ENCODE measurements at regions not wholly inside any gene's neighbourhood (a gene's known extent, or its start where the extent isn't known, plus 50 kb on each side); places are given as distances from the start of the nearest gene placed in this dataset.

DNA sequence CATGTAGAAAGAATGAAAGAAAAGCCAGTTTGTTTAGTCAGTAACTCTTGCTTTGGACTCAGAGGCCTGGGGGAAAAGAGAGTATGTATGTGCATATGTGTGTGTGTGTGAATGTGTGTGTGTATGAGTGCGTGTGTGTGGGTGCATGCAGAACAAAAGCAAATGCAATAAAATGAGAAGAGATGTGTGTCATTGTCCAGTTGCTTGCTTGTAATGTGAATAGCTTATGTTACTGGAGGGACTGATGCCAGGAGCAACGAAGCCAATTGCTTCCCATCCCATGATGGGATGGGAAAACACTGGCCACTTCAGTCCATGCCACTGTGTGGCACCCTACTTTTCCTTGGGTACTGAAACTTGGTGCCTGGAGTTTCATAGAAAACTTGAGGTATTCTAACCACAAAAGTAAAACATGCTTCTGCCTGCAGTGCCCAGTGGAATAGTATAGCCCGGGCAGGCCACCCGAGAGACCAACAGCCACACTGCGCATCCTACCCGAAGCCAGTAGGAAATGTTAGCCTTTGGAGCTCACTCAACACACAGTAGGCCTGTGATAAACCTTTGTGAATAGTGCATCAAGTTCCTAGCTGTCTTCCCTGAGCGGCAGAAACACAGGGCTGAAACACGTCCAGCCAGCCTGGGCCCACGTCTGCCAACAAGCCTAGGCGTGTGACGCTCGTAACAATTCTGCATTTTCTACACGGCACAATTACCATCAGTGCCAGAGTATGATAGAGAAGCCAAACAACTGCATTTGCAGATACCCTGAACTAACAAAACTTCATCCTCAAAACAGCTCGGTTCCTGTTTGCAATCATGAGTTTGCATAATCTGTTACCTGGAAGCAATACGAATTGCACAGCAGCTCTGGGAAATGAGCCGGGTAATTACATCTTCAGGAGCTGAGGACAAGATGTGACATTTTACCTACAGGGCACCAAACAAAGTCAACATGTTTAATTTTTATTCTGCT, 198.1 kb downstream of the SYK start:
- TF ChIP-seq CTCF (IDR thresholded peaks at IDR 0.05) (no peak), EZH2 (IDR thresholded peaks at IDR 0.05; ENCODE audit: borderline replicate concordance, insufficient read depth, low read depth, low read length, poor library complexity, severe bottlenecking) (no peak)
